H1 (cell line): ENCODE measurements at regions not wholly inside any gene's neighbourhood (a gene's known extent, or its start where the extent isn't known, plus 50 kb on each side); places are given as distances from the start of the nearest gene placed in this dataset.

Experiments used
- CTCF ChIA-PET: fragments of 300-600 bp; sonication (Branson Sonifier 250); formaldehyde crosslinking; loops from one replicate; lab custom pipeline; 2021; ENCODE audit not compliant: partially characterized antibody; lab: Charles Lee
- POLR2A ChIA-PET: fragments of 300-600 bp; sonication (Branson Sonifier 250); formaldehyde crosslinking; loops from one replicate; lab custom pipeline; 2021; ENCODE audit warnings: inconsistent platforms; ENCODE audit not compliant: partially characterized antibody; lab: Charles Lee
- DNase-seq, 2 experiments: peaks; one replicate each; pipeline versions ENCODE4 v3.0.0 to v3.0.0-alpha.2; 2010 to 2022; ENCODE audit warnings: low spot score in 2 of 2, low read depth in 1 of 2, mixed read lengths in 1 of 2
- FAIRE-seq: peaks from 2 replicates; lab custom pipeline; 2011; peaks lifted over from hg19 to GRCh38; lab: Jason Lieb, UNC
- H2AFZ ChIP-seq: 2 replicates; pipeline ENCODE4 v1.8.1; 2012; ENCODE audit warnings: low read length, inconsistent platforms
- H2AK5ac ChIP-seq: 2 replicates; pipeline ENCODE4 v1.6.1; 2013; ENCODE audit warnings: low read depth, low read length
- H2BK120ac ChIP-seq: replicated peaks from 2 replicates; pipeline ENCODE3; 2013; ENCODE audit warnings: low read depth, low read length, inconsistent platforms
- H2BK12ac ChIP-seq: 2 replicates; pipeline ENCODE4 v1.6.1; 2013; ENCODE audit warnings: low read depth, low read length
- H2BK15ac ChIP-seq: 2 replicates; pipeline ENCODE4 v1.6.1; 2013; ENCODE audit warnings: low read length
- H2BK20ac ChIP-seq: 2 replicates; pipeline ENCODE4 v1.6.1; 2013; ENCODE audit warnings: low read length
- H2BK5ac ChIP-seq: 2 replicates; pipeline ENCODE4 v1.6.1; 2013; ENCODE audit warnings: low read depth, low read length
- H3K14ac ChIP-seq: 2 replicates; pipeline ENCODE4 v1.6.1; 2013; ENCODE audit warnings: inconsistent platforms; ENCODE audit not compliant: insufficient read length
- H3K18ac ChIP-seq: 2 replicates; pipeline ENCODE4 v1.6.1; 2013; ENCODE audit warnings: low read length; ENCODE audit errors: extremely low read depth
- H3K23ac ChIP-seq: 2 replicates; pipeline ENCODE4 v1.6.1; 2013; ENCODE audit warnings: inconsistent platforms; ENCODE audit not compliant: insufficient read length
- H3K23me2 ChIP-seq: 2 replicates; pipeline ENCODE4 v1.6.1; 2013; ENCODE audit warnings: low read depth, low read length
- H3K27ac ChIP-seq: 2 replicates; pipeline ENCODE4 v1.6.1; 2011; ENCODE audit warnings: low read depth, low read length, inconsistent platforms
- H3K27me3 ChIP-seq, 4 experiments: replicated peaks in 1 of 4; 1 replicate in 1 of 4; 2 replicates in 3 of 4; pipeline versions ENCODE4 v1.6.1 to v1.8.1; 2011 to 2013; ENCODE audit warnings: low read length in 3 of 4, mild to moderate bottlenecking in 3 of 4, inconsistent platforms in 2 of 4, mixed read lengths in 2 of 4, moderate library complexity in 1 of 4; ENCODE audit not compliant: control insufficient read depth in 3 of 4, insufficient read depth in 3 of 4; ENCODE audit errors: extremely low read depth in 1 of 4
- H3K36me3 ChIP-seq, 4 experiments: 2 replicates each; pipeline versions ENCODE4 v1.6.1 to v1.8.1; 2011 to 2013; ENCODE audit warnings: mild to moderate bottlenecking in 4 of 4, low read length in 3 of 4, moderate library complexity in 2 of 4, control low read depth in 1 of 4, inconsistent platforms in 1 of 4; ENCODE audit not compliant: insufficient read depth in 4 of 4, control insufficient read depth in 2 of 4
- H3K4ac ChIP-seq: replicated peaks from 2 replicates; pipeline ENCODE3; 2013; ENCODE audit warnings: low read length, low read depth, mixed read lengths, inconsistent platforms; ENCODE audit not compliant: insufficient read length
- H3K4me1 ChIP-seq, 4 experiments: replicated peaks in 1 of 4; 1 replicate in 1 of 4; 2 replicates in 3 of 4; pipeline versions ENCODE4 v1.6.1 to v1.8.1; 2011 to 2013; ENCODE audit warnings: low read length in 3 of 4, inconsistent platforms in 2 of 4, mixed read lengths in 1 of 4; ENCODE audit not compliant: insufficient read depth in 4 of 4, control insufficient read depth in 3 of 4
- H3K4me2 ChIP-seq, 2 experiments: 2 replicates each; pipeline versions ENCODE4 v1.6.1 to v1.8.1; 2011 to 2013; ENCODE audit warnings: low read depth in 2 of 2, low read length in 2 of 2, control low read depth in 1 of 2, inconsistent platforms in 1 of 2, mild to moderate bottlenecking in 1 of 2; ENCODE audit not compliant: insufficient read depth in 1 of 2
- H3K4me3 ChIP-seq, 4 experiments: fragments of 200-600, 300-600 bp in 1 of 4; sonication (generic), shearing (Covaris generic), sonication (Bioruptor Twin) in 1 of 4; 2 replicates each; pipeline versions ENCODE4 v1.5.1 to v1.8.1; 2011 to 2016; ENCODE audit warnings: low read length in 4 of 4, low read depth in 3 of 4, control low read depth in 2 of 4, inconsistent platforms in 2 of 4, mild to moderate bottlenecking in 2 of 4, mixed read lengths in 1 of 4, moderate library complexity in 1 of 4; ENCODE audit not compliant: insufficient read depth in 2 of 4; ENCODE audit errors: extremely low read depth in 1 of 4
- H3K56ac ChIP-seq: replicated peaks from 2 replicates; pipeline ENCODE3; 2013; ENCODE audit warnings: low read depth, mild to moderate bottlenecking, mixed read lengths, low read length, inconsistent platforms; ENCODE audit not compliant: insufficient read length
- H3K79me1 ChIP-seq: 2 replicates; pipeline ENCODE4 v1.6.1; 2013; ENCODE audit warnings: low read depth, low read length, control low read depth
- H3K79me2 ChIP-seq, 2 experiments: 2 replicates each; pipeline versions ENCODE4 v1.6.1 to v1.8.1; 2012 to 2013; ENCODE audit warnings: low read length in 2 of 2, mild to moderate bottlenecking in 2 of 2, inconsistent platforms in 1 of 2; ENCODE audit not compliant: insufficient read depth in 2 of 2, control insufficient read depth in 1 of 2
- H3K9ac ChIP-seq, 4 experiments: replicated peaks in 1 of 4; 1 replicate in 1 of 4; 2 replicates in 3 of 4; pipeline versions ENCODE4 v1.6.1 to v1.8.1; 2011 to 2013; ENCODE audit warnings: low read depth in 3 of 4, low read length in 3 of 4, control low read depth in 2 of 4, mild to moderate bottlenecking in 2 of 4, moderate library complexity in 2 of 4, inconsistent platforms in 1 of 4; ENCODE audit errors: extremely low read depth in 1 of 4
- H3K9me3 ChIP-seq, 2 experiments: 2 replicates each; pipeline versions ENCODE4 v1.6.1 to v1.8.1; 2012 to 2013; ENCODE audit warnings: mild to moderate bottlenecking in 2 of 2, moderate library complexity in 2 of 2, control low read depth in 1 of 2, inconsistent platforms in 1 of 2, low read depth in 1 of 2, low read length in 1 of 2, mixed read lengths in 1 of 2; ENCODE audit not compliant: insufficient read depth in 2 of 2
- H4K20me1 ChIP-seq, 2 experiments: replicated peaks in 1 of 2; 2 replicates each; pipeline versions ENCODE3 to v1.8.1; 2011 to 2013; ENCODE audit warnings: inconsistent platforms in 2 of 2, low read length in 2 of 2, mild to moderate bottlenecking in 1 of 2; ENCODE audit not compliant: insufficient read depth in 2 of 2, control insufficient read depth in 1 of 2
- H4K5ac ChIP-seq: 2 replicates; pipeline ENCODE4 v1.6.1; 2013; ENCODE audit warnings: low read length, low read depth, mixed read lengths, inconsistent platforms; ENCODE audit not compliant: insufficient read length
- H4K8ac ChIP-seq: 2 replicates; pipeline ENCODE4 v1.8.0; 2013; ENCODE audit warnings: mild to moderate bottlenecking, moderate library complexity, low read length, inconsistent platforms; ENCODE audit not compliant: insufficient read depth; ENCODE audit errors: extremely low read depth
- H4K91ac ChIP-seq: replicated peaks from 2 replicates; pipeline ENCODE3; 2013; ENCODE audit warnings: low read length, mixed read lengths, inconsistent platforms; ENCODE audit not compliant: insufficient read length
- BCL11A ChIP-seq, 2 experiments: IDR thresholded peaks; one replicate each; pipeline ENCODE4 v1.6.1; 2011; ENCODE audit warnings: low read depth in 2 of 2, low read length in 2 of 2, mild to moderate bottlenecking in 2 of 2
- FOSL1 ChIP-seq: IDR thresholded peaks from 2 replicates; pipeline ENCODE4 v1.6.1; 2011; ENCODE audit warnings: mild to moderate bottlenecking, low read depth, low read length, moderate library complexity; ENCODE audit not compliant: insufficient read depth
- SIN3A ChIP-seq, 2 experiments: IDR thresholded peaks in 1 of 2; conservative IDR thresholded peaks in 1 of 2; 2 replicates each; pipeline ENCODE4 v1.6.1; 2011 to 2012; ENCODE audit warnings: low read length in 2 of 2, improper control_type of control experiment in 1 of 2, low read depth in 1 of 2, mild to moderate bottlenecking in 1 of 2
- WGBS, 2 experiments: shearing (Covaris generic) in 1 of 2; methylation state at CpG; one replicate each; pipeline versions ENCODE4 v1.1.6 to v1.1.7; 2013 to 2015; ENCODE audit warnings: low lambda C conversion rate in 2 of 2, mixed read lengths in 2 of 2, inconsistent platforms in 1 of 2, low coverage in 1 of 2, missing lambda C conversion rate in 1 of 2; ENCODE audit not compliant: insufficient replicate concordance in 2 of 2, insufficient coverage in 1 of 2, insufficient read length in 1 of 2; ENCODE audit errors: extremely low coverage in 1 of 2, missing lambda C conversion rate in 1 of 2; 5-methylcytosine and 5-hydroxymethylcytosine counted together
- TF ChIP-seq, protein P1 (sequence below), 3 experiments: IDR thresholded peaks; 1 replicate in 2 of 3; 2 replicates in 1 of 3; pipeline versions ENCODE4 v1.5.1 to v1.6.1; 2011; ENCODE audit warnings: low read length in 3 of 3, mild to moderate bottlenecking in 3 of 3, inconsistent platforms in 2 of 3, low read depth in 1 of 3, moderate library complexity in 1 of 3; ENCODE audit not compliant: insufficient read depth in 1 of 3; ENCODE audit errors: control extremely low read depth in 1 of 3

DNA sequence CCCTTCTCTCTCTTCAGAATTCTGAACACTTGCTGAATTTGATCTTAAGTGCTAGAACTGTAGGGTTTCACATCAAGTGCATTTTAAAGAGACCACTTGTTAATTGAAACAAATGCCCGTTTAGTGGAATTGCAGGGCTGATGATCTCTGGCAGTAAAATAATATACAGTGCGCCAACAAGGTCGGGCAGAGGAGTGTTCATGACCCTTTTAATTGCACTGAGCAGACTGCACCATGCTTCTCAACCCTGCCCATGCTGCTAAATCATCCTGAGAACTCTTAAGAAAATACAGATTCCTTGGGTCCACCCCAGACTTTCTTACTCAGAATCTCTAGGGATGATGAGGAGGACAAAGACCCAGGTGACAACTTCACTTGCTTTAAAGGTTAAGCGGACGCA, 73.5 kb downstream of the SC5D start:
- DNase-seq (no peak), FAIRE-seq (no peak)
- TF ChIP-seq FOSL1 (no peak), SIN3A (conservative IDR thresholded peaks at IDR 0.05 in 1 of 2, IDR thresholded peaks at IDR 0.05 in 1 of 2; ENCODE audit: low read depth in 1 of 2, low read length in 2 of 2) (no peak), BCL11A (IDR thresholded peaks at IDR 0.05; ENCODE audit: low read depth in 2 of 2, low read length in 2 of 2) (no peak)
- TF ChIP-seq, protein P1, sequence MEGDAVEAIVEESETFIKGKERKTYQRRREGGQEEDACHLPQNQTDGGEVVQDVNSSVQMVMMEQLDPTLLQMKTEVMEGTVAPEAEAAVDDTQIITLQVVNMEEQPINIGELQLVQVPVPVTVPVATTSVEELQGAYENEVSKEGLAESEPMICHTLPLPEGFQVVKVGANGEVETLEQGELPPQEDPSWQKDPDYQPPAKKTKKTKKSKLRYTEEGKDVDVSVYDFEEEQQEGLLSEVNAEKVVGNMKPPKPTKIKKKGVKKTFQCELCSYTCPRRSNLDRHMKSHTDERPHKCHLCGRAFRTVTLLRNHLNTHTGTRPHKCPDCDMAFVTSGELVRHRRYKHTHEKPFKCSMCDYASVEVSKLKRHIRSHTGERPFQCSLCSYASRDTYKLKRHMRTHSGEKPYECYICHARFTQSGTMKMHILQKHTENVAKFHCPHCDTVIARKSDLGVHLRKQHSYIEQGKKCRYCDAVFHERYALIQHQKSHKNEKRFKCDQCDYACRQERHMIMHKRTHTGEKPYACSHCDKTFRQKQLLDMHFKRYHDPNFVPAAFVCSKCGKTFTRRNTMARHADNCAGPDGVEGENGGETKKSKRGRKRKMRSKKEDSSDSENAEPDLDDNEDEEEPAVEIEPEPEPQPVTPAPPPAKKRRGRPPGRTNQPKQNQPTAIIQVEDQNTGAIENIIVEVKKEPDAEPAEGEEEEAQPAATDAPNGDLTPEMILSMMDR (IDR thresholded peaks at IDR 0.05; ENCODE audit: control extremely low read depth in 1 of 3, insufficient read depth in 1 of 3, low read depth in 1 of 3, low read length in 3 of 3), result no peak
- H3K18ac ChIP-seq, result no peak overlapping the region
- no peak overlapping the region for H2BK5ac ChIP-seq
- no peaks in the 10 kb centered on the region for H3K79me2 ChIP-seq
- no peak overlapping the region for H3K56ac ChIP-seq
- H3K23me2 ChIP-seq, result no peaks in the 10 kb centered on the region
- no peak overlapping the region for H4K5ac ChIP-seq
- no peak overlapping the region for H2BK20ac ChIP-seq
- peaks cover 0 to 10% (median 3%) of the 10 kb centered on the region in 4 experiments; a peak in 2 of 7 replicates for H3K4me1 ChIP-seq
- H4K91ac ChIP-seq, result no peak overlapping the region
- H3K36me3 ChIP-seq, result no peaks in the 10 kb centered on the region
- no peaks in the 10 kb centered on the region for H3K79me1 ChIP-seq
- H3K27ac ChIP-seq, result no peak overlapping the region
- no peak overlapping the region for H2BK12ac ChIP-seq
- H2BK120ac ChIP-seq, result no peak overlapping the region
- no peak overlapping the region for H3K23ac ChIP-seq
- no peaks in the 10 kb centered on the region for H4K20me1 ChIP-seq
- H2BK15ac ChIP-seq, result no peak overlapping the region
- H4K8ac ChIP-seq, result no peak overlapping the region
- CTCF ChIA-PET, result interaction anchor here (1.3 to 3.0 kb wide), 3 partner anchors 10 to 86 kb away, joined by 4 to 8 read pairs (median 6); partner anchors contain the start of gene SORL1
- POLR2A ChIA-PET, result interaction anchor here (0.7 kb wide), 1 partner anchor 18 kb away, joined by 3 read pairs; no protein-coding TSS in a partner anchor
- H3K9me3 ChIP-seq, result no peaks in the 10 kb centered on the region
- H3K4me3 ChIP-seq, result no peak overlapping the region
- H2AFZ ChIP-seq, result no peak overlapping the region
- no peak overlapping the region for H2AK5ac ChIP-seq
- 94% methylated on average over 5 of the region's 5 CpGs; no CpG with 5 or more reads in 1 of the 2 experiments for WGBS, 2 experiments
- H3K14ac ChIP-seq, result no peak overlapping the region
- no peak overlapping the region for H3K4ac ChIP-seq
- H3K27me3 ChIP-seq, result no peaks in the 10 kb centered on the region; a peak in 1 of 7 replicates
- H3K9ac ChIP-seq, result no peak overlapping the region
- no peak overlapping the region for H3K4me2 ChIP-seq
